Transverse colon (tissue), 4 donors: ENCODE measurements at regions not wholly inside any gene's neighbourhood (a gene's known extent, or its start where the extent isn't known, plus 50 kb on each side); places are given as distances from the start of the nearest gene placed in this dataset.

Source experiments
- DNase-seq: peaks from one replicate; pipeline ENCODE4 v3.0.0-alpha.2; 2019
- H3K27ac ChIP-seq, 4 donors: fragments of 200-600 bp; sonication (generic); 2 replicates each; pipeline ENCODE4 v1.5.1; 2016 to 2018; ENCODE audit warnings: inconsistent platforms in 4 of 4
- H3K27me3 ChIP-seq: fragments of 200-600 bp; sonication (generic); 2 replicates; pipeline ENCODE4 v1.5.1; 2017; ENCODE audit warnings: inconsistent platforms
- H3K36me3 ChIP-seq, 4 donors: fragments of 200-600 bp; sonication (generic); 2 replicates each; pipeline ENCODE4 v1.5.1; 2017 to 2019; ENCODE audit warnings: inconsistent platforms in 4 of 4
- H3K4me1 ChIP-seq, 4 donors: fragments of 200-600 bp; sonication (generic); 2 replicates each; pipeline ENCODE4 v1.5.1; 2017 to 2020; ENCODE audit warnings: inconsistent platforms in 4 of 4
- H3K4me3 ChIP-seq, 4 donors: fragments of 200-600 bp; sonication (generic); 1 replicate in 1 of 4; 2 replicates in 3 of 4; pipeline versions ENCODE4 v1.5.1 to v1.6.1; 2017 to 2019; ENCODE audit warnings: inconsistent platforms in 4 of 4
- H3K9me3 ChIP-seq, 2 donors: fragments of 200-600 bp; sonication (generic); 2 replicates each; pipeline ENCODE4 v1.5.1; 2017 to 2019; ENCODE audit warnings: inconsistent platforms in 2 of 2
- EP300 ChIP-seq: sonication (generic); formaldehyde crosslinking; IDR thresholded peaks from one replicate; pipeline ENCODE4 v1.6.1; 2017; ENCODE audit warnings: antibody characterized with exemption, low read depth
- POLR2A ChIP-seq: fragments of 450-650 bp; IDR thresholded peaks from one replicate; pipeline ENCODE4 v1.6.1; 2016; ENCODE audit warnings: antibody characterized with exemption, mild to moderate bottlenecking, moderate library complexity
- POLR2AphosphoS5 ChIP-seq, 3 donors: sonication (generic); formaldehyde crosslinking; IDR thresholded peaks; one replicate each; pipeline ENCODE4 v1.6.1; 2016; ENCODE audit warnings: antibody characterized with exemption in 3 of 3
- WGBS, 2 donors: methylation state at CpG; one replicate each; pipeline ENCODE4 v1.1.5; 2018; ENCODE audit warnings: low coverage in 1 of 2; 5-methylcytosine and 5-hydroxymethylcytosine counted together
- in situ Hi-C, 4 donors: fragments of 200-750 bp; cut with MboI; loops; one replicate each; pipeline versions ENCODE4 v1.15.0 to v1.15.1; 2017; ENCODE audit warnings: low sequenced_read_pairs in 3 of 4, low pct_ligation_motif_present in 1 of 4, low pct_unique_long_range_greater_than_20kb in 1 of 4
- intact Hi-C: fragments of 100-400 bp; cut with DNase I; formaldehyde crosslinking; loops from one replicate; pipeline ENCODE4 v1.15.1; 2023; ENCODE audit warnings: low total_unique reads
- TF ChIP-seq, protein P1 (sequence below), 5 experiments: fragments of 200-600 bp in 3 of 5; fragments of 450-650 bp in 2 of 5; sonication (generic) in 3 of 5; IDR thresholded peaks; 1 replicate in 2 of 5; 2 replicates in 3 of 5; pipeline ENCODE4 v1.5.1; 2016 to 2017; ENCODE audit warnings: antibody characterized with exemption in 5 of 5, inconsistent platforms in 3 of 5, mild to moderate bottlenecking in 2 of 5, moderate library complexity in 1 of 5

DNA sequence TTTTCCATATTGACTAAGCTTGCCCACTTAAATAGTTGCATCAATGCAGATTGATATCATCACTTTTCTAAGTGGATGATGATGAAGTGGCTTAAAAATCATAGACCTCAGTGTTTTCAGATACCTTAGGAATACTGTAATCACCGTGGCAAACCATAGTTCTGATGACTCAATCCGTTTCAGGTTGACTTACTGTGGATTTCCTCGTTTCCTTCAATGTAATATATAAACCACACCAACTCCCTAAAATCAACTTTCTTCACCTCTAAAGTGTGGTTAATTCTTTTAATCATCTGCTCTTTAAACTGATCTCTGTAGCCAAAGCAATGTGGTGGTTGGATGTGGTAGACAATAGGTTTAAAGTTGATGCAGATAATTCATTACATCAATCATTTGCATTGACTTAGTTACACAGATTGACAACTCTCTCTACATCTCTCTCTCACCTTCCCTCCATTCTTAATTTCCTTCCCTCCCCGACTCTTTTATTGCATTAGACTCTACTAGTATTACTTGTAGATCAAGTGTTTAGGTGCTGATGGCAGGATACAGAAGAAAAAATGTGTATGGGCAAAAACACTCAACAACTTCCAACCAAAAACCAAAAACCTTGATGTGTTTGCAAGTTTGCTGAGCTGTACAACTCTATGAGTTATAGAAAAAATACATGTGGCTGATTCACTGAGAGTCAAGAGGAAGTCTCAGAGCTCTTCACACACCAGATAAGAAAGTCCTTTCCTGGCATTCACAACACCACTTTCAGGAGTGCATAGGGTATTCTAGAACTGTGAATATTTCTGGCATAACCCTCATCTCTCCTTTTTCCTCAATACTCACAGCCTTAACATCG lies 243.5 kb downstream of the NFKBIZ start:
- no peaks in the 10 kb centered on the region for H3K36me3 ChIP-seq
- peaks cover 8 to 32% (median 24%) of the 10 kb centered on the region in 4 donors for H3K4me1 ChIP-seq
- in situ Hi-C loops: loop anchor here in 1 of 4 donors (25.0 kb wide), 1 partner anchor 119 kb away; no protein-coding TSS in a partner anchor
- WGBS, 2 donors: 67 to 73% methylated on average over 4 to 5 of the region's 5 CpGs
- H3K4me3 ChIP-seq: no peak overlapping the region
- H3K27ac ChIP-seq: no peak overlapping the region
- intact Hi-C loops: no loop called here
- no peak for TF ChIP-seq EP300
- TF ChIP-seq POLR2AphosphoS5 (IDR thresholded peaks at IDR 0.05): no peak
- TF ChIP-seq, protein P1, sequence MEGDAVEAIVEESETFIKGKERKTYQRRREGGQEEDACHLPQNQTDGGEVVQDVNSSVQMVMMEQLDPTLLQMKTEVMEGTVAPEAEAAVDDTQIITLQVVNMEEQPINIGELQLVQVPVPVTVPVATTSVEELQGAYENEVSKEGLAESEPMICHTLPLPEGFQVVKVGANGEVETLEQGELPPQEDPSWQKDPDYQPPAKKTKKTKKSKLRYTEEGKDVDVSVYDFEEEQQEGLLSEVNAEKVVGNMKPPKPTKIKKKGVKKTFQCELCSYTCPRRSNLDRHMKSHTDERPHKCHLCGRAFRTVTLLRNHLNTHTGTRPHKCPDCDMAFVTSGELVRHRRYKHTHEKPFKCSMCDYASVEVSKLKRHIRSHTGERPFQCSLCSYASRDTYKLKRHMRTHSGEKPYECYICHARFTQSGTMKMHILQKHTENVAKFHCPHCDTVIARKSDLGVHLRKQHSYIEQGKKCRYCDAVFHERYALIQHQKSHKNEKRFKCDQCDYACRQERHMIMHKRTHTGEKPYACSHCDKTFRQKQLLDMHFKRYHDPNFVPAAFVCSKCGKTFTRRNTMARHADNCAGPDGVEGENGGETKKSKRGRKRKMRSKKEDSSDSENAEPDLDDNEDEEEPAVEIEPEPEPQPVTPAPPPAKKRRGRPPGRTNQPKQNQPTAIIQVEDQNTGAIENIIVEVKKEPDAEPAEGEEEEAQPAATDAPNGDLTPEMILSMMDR (IDR thresholded peaks at IDR 0.05): no peak
- TF ChIP-seq POLR2A: no peak
- no peaks in the 10 kb centered on the region for H3K9me3 ChIP-seq
- no peak for DNase-seq
- H3K27me3 ChIP-seq: no peaks in the 10 kb centered on the region

DNA sequence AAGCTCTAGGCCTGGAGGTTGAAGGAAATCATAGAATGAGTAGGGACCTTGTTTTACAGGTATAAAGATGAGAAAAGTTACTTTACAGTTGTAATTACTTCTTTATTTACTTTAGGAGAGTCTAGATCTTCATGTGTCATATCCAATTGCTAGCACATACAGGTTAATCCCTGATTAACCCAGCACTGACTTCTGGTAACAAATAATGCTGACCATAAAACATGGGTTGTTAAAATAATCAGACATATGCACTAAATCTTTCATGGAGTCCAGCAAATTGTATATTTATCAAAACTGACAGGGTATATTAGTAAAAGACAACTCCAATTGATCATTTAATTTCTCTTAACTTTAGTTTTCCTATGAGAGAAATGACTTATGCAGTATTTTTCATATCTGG lies 245.2 kb downstream of the NFKBIZ start:
- TF ChIP-seq, protein P1 (IDR thresholded peaks at IDR 0.05): no peak
- no peak for TF ChIP-seq EP300
- no peak for TF ChIP-seq POLR2A
- TF ChIP-seq POLR2AphosphoS5 (IDR thresholded peaks at IDR 0.05): no peak
- Histone ChIP-seq H3K27ac (no peak overlapping the region), H3K4me3 (no peak overlapping the region), H3K36me3 (no peaks in the 10 kb centered on the region), H3K9me3 (no peaks in the 10 kb centered on the region), H3K27me3 (no peaks in the 10 kb centered on the region), H3K4me1 (peaks cover 8 to 17% (median 12%) of the 10 kb centered on the region in 4 donors)
- intact Hi-C loops: no loop called here
- in situ Hi-C loops: loop anchor here in 1 of 4 donors (25.0 kb wide), 1 partner anchor 118 kb away; no protein-coding TSS in a partner anchor
- no peak for DNase-seq

DNA sequence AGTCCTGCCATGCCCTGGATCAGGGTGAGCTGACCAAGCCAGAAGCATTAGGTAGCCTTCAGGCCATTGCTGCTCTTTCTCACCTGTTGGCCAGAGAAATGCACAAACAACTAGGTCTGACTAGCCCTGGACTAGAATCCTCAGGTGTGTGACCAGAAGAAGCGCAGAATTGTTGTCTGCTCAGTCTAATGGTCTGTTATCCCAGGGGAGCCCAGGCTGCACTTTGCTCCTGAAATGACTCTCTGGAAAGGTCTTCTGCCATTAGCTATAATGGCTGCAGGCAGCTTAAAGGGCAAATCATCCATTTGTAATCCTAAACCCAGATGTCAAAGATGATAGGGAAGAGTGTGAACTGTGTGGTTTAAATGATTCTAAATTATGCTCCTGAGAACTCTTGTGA lies 246.1 kb downstream of the NFKBIZ start:
- Histone ChIP-seq H3K4me3 (no peak overlapping the region), H3K9me3 (no peaks in the 10 kb centered on the region), H3K27me3 (no peaks in the 10 kb centered on the region), H3K27ac (no peak overlapping the region), H3K4me1 (peaks cover under 1 to 8% (median 6%) of the 10 kb centered on the region in 4 donors), H3K36me3 (no peaks in the 10 kb centered on the region)
- TF ChIP-seq POLR2A (no peak), POLR2AphosphoS5 (IDR thresholded peaks at IDR 0.05) (no peak), EP300 (no peak)
- TF ChIP-seq, protein P1 (IDR thresholded peaks at IDR 0.05): no peak
- WGBS, 2 donors: 91% methylated on average over 1 of the region's 1 CpG; no CpG with 5 or more reads in 1 of the 2 donors
- DNase-seq: no peak
- in situ Hi-C loops (loop anchor here in 1 of 4 donors (25.0 kb wide), 1 partner anchor 117 kb away; no protein-coding TSS in a partner anchor), intact Hi-C loops (no loop called here)

DNA sequence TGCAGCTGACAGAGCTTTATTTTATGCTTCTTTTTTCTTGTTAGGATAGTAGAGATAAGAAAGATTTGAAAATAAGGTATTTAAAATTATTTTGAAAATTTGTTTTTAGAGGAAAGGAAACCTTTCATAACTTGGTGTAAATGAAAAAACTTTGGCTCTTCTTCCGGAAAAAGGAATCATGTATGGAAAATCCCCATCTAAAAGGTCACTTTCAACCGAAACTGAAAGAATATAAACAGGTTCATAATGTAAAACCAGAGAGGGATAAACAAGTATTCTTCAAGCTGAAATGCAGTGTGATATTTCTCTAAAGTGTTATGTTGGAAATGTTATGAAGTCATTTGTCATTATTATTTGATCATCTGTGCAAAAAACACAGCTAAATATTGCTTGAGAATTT lies 246.8 kb downstream of the NFKBIZ start:
- Histone ChIP-seq H3K27ac (no peak overlapping the region), H3K4me3 (no peak overlapping the region), H3K9me3 (no peaks in the 10 kb centered on the region), H3K27me3 (no peaks in the 10 kb centered on the region), H3K36me3 (no peaks in the 10 kb centered on the region), H3K4me1 (peaks cover 0 to 2% (median under 1%) of the 10 kb centered on the region in 4 donors)
- DNase-seq: no peak
- intact Hi-C loops: no loop called here
- 38 to 54% methylated on average over 2 of the region's 2 CpGs for WGBS, 2 donors
- in situ Hi-C loops: loop anchor here in 1 of 4 donors (25.0 kb wide), 1 partner anchor 116 kb away; no protein-coding TSS in a partner anchor
- TF ChIP-seq POLR2AphosphoS5 (IDR thresholded peaks at IDR 0.05): no peak
- no peak for TF ChIP-seq POLR2A
- no peak for TF ChIP-seq EP300
- TF ChIP-seq, protein P1 (IDR thresholded peaks at IDR 0.05): no peak
